ENCODE measurements at regions not wholly inside any gene's neighbourhood (a gene's known extent, or its start where the extent isn't known, plus 50 kb on each side); places are given as distances from the start of the nearest gene placed in this dataset.
"Not testable (repeated sequence)": the region's sequence is repeated elsewhere in the genome, so short reads cannot be mapped to it uniquely, and the experiment has no call there.

GRCh38 chr14:37650356-37651037, 55.1 kb downstream of the TTC6 start:
- DNase-seq, result peak; percentile 86

GRCh38 chr14:37652042-37652441, 56.6 kb downstream of the TTC6 start:
- no peak for DNase-seq

GRCh38 chr14:37655418-37655817, 60.0 kb downstream of the TTC6 start:
- no peak for DNase-seq

- no peak for DNase-seq
These were observed 62.7 kb downstream of the TTC6 start for GRCh38 chr14:37658156-37658555.

- no peak for DNase-seq
These were observed 68.1 kb downstream of the TTC6 start for GRCh38 chr14:37663498-37663897.

DNA sequence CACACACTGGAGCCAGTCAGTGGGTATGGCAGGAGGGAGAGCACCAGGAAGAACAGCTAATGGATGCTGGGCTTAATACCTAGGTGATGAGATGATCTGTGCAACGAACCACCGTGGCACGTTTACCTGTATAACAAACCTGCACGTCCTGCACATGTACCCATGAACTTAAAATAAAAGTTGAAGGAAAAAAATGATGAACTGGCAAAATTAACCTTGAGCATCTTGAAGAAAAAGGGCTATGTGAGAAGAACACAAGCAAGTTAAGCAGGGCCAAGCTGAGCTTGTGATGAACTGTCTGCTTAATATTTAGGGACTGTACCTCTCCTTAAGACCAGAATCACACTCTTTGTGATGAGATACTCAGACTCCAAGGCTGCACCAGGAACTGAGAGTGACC, 70.0 kb downstream of the TTC6 start:
- no peak for DNase-seq

- DNase-seq, result no peak
These were observed 70.5 kb downstream of the TTC6 start for GRCh38 chr14:37665951-37666350.

DNA sequence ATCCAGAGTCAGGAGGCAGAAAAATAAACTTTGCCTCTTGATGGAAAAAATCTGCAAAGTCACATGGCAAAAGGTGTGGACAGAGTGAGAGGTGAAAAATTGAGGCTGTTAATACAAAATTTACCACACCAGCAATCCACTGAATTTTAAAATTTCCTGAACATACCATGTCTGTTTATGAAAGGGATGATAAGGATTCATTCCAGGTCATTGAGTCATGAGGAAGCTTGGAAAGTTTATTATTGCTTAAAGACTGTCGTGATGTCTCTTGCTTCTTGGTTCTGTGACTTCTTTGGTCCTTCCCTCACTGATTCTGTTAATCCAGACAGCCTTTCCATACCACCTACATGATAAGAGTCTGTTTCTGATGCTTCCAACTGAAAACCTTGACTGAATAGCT, 73.2 kb downstream of the TTC6 start:
- no peak for DNase-seq

DNA sequence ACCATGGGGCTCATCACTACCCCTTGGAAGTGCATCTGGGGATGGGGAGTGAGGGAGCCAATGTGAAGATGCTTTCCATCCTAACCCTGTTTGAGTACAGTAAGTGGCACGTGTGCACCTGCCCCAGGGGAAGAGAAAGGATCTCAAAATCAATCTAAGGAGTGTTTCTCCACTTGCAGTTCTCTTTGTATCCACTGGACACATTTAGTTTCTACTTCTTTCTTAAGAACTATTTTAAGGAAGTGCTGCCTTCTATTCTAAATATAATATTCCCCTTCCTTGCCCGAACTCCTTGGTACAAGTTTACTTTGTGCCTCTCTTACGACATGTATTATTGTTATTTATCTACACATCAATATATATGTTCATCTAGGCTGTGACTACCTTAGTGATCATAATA, 73.8 kb downstream of the TTC6 start:
- no peak for DNase-seq

DNA sequence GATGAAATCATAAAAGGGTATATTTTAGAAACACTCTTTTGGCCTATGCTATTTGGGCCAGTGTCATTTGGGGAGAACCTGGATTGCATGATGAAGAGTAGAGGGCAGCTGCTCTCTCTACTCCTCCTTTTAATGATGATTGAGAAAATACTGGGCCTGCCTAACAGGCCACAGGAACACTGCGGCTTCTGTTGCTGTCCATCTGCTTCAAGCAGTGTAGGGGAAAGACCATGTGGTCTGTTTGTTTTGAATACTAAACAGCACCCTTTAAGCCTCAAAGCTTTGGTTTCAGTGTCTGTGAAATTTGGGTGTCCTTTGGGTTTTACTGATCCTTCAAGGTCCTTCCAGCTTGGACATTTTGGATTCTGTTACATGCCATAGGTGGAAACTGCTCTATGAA, 78.0 kb downstream of the TTC6 start:
- DNase-seq, result no peak

GRCh38 chr14:37678916-37679315, 83.5 kb downstream of the TTC6 start:
- no peak for DNase-seq

DNA sequence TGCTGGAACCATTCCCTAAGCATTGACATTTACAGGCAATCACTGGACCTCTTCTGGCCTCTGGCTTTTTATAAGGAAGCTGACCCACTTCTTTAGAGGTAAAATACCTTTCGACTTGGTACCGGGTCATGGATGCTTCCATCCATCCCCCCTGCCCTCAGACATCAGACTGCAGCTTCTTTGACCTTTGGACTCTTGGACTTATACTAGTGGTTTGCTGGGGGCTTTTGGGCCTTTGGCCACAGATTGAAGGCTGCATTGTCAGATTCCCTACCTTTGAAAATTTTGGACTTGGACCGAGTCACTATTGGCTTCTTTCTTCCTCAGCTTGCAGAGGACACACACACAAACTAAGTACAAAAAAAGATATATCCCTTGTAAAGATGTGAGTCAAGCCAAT, 86.1 kb downstream of the TTC6 start:
- DNase-seq, result no peak

- DNase-seq, result not testable (repeated sequence)
These were observed 97.3 kb downstream of the TTC6 start for GRCh38 chr14:37692680-37693079.

DNA sequence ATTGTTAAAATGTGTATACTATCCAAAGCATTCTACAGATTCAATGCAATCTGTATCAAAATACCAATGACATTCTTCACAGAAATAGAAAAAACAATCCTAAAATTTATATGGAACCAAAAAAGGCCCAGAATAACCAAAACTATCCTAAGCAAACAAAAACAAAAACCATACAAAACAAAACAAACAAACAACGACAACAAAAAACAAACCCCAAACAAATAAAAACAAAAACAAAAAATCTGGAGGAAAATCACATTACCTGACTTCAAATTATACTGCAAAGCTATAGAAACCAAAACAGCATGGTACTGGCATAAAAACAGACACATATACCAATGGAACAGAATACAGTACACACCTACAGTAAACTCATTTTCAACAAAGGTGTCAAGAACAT, 98.0 kb downstream of the TTC6 start:
- not testable (repeated sequence) for DNase-seq

- DNase-seq, result no peak
These were observed 100.4 kb downstream of the TTC6 start for GRCh38 chr14:37695866-37696265.

- DNase-seq, result no peak
These were observed 102.2 kb downstream of the TTC6 start for GRCh38 chr14:37697489-37698121.

- DNase-seq, result no peak
These were observed 103.7 kb downstream of the TTC6 start for GRCh38 chr14:37698840-37699777.

- no peak for DNase-seq
These were observed 112.3 kb downstream of the TTC6 start for GRCh38 chr14:37707716-37708115.

DNA sequence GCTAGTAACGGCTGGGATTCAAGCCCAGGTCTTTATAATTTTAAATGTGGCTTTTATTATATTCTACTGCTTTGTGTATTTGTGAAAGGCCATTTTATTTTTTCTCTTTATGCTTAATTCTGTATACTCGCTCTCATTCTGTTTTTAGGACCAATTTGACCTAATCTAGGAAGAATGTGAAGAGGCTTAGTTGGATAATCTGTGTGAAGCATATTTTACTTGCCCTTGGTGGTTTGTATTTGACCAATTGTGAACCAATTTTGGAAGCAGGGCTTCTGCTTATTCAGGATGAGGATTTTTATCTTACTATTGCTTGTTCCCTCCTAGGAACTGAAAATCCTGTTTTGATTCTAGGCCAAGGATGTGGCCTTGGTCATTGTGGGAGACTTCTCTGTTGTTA, 113.1 kb downstream of the TTC6 start:
- DNase-seq, result no peak

- no peak for DNase-seq
These were observed 114.2 kb downstream of the TTC6 start for GRCh38 chr14:37709419-37710195.

- DNase-seq, result no peak
These were observed 116.0 kb downstream of the TTC6 start for GRCh38 chr14:37711356-37711830.

GRCh38 chr14:37711831-37712475, 116.5 kb downstream of the TTC6 start:
- DNase-seq, result no peak

All from NCI-H1048 (cell line).